CD4-positive, alpha-beta T cell treated with Interferon alpha-2 for 1 hour (primary cell): ENCODE measurements at regions not wholly inside any gene's neighbourhood (a gene's known extent, or its start where the extent isn't known, plus 50 kb on each side); places are given as distances from the start of the nearest gene placed in this dataset.

Experiments
- DNase-seq, 2 donors: peaks; one replicate each; pipeline ENCODE4 v3.0.0-alpha.2; 2020 to 2022

DNA sequence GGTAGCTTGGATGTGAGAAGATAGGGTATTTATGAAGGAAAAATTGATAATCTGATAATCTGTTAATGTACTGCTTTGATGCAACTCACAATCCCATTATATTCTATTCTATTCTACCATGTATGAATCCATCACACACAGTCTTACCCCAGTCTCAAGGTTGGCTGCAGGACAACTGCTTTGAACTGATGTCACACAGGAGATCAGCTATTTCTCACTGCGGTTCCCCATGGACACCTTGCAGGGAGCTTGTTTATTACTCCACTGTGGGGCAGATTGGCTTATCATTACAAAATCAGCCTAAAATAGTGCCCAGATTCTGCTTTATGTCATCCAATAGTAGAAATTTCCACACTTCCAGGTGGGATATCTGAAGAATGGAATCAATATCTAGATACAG, 61.0 kb upstream of the HS3ST5 start:
- DNase-seq, result no peak

DNA sequence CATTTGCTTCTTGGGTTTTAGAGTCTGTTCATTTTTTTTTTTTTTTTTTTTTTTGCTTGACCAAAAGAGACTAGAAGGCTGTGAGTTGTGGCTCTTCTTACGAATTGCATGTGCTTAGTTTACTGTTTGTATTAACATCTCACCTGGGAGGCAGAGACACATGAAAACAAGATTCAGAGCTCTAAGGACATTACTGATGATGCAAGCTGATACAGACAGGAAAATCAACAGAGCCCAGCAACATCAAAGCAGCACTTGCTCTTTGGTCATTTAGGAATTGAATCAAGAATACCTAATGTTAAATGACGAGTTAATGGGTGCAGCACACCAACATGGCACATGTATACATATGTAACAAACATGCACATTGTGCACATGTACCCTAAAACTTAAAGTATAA, 55.7 kb upstream of the HS3ST5 start:
- no peak for DNase-seq
